HG03196 (cell line): ENCODE measurements at regions not wholly inside any gene's neighbourhood (a gene's known extent, or its start where the extent isn't known, plus 50 kb on each side); places are given as distances from the start of the nearest gene placed in this dataset.

Experiments used
- ATAC-seq: cut with Tn5 transposase; IDR thresholded peaks from one replicate; pipeline ENCODE4 v1.9.1; 2021; ENCODE audit not compliant: unreplicated experiment

DNA sequence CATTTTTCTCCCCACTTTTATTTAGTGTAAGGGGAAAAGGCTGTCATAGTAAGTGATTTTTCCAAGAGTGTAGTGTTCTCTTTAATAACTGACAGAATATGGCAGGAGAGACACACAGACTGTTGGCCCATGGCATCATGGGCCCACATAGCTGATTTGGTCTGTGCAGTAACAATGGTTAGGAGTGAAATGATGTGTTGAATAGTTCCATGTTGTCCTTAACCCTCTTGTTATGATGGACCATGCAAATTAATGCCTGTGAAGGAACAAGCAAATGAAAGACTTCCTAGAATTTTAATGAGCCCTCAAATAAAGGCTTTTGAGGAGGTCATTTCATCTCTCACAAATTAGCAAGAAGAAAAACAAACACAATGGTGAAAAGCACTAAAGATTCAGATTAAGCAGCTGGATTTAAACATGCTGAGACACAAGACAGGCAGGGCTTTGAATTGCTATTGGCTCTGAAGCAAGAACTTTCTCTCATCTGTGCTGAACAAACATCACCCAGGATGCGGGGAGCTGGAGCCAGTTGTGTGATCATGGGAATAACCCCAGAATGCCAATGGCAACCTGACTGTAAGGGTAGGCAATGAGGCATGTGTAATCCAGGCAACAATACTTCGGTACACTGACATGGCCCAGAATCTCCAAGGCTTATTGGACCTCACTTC lies 136.7 kb upstream of the VEPH1 start:
- ATAC-seq: no peak

DNA sequence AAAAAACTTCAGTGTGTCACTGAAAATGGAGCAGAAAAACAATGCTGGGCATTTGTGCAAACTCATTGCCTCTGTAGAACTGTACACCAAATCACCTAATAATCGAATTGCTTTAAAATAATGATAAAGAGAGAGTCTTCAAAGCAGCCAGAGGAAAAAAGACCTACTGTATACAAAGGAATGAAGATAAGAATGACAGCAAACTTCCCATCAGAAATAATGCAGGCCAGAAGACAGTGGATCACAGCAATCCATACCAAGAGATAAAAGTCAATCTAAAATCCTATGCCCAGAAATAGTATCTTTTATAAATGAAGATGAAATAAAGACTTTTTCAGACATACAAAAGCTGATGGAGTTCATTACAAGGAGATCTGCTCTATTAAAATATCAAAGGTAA lies 134.7 kb upstream of the VEPH1 start:
- ATAC-seq: no peak

DNA sequence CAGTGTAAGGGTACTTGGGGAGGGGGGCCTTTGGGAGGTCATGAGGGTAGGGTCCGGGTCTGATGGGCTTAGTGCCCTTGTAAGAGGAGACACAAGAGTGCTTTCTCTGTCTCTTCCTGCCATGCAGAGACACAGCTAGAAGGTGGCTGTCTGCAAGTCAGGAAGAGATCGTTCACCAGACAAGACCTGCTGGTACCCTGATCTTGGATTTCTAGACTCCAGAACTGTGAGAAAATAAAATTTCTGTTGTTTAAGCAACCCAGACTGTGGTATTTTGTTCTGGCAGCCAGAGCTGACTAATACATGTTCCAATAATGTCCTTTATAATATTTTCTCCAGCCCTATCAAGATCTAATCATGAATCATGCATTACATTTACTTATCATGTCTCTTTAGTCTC lies 130.0 kb upstream of the VEPH1 start:
- ATAC-seq: no peak

DNA sequence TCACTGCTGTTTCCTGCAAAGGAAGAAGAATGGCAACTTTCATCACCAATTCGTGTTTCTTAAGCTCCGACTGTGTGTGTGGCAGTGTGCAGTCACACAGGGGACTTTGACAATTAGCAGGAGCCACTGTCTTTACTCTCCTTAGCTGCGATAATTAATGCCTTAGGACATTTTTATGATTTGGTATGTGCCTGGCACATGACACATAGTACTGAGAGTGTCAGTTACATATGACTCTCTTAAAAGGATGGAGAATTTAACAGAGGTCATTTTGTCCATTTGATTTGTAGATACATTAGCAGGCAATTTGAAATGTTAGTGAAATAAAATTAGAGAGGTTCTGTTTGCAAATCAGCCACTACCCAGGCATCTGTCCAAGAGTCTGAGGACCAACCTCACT lies 128.9 kb upstream of the VEPH1 start:
- ATAC-seq: no peak

GRCh38 chr3:157631478-157631877 lies 128.3 kb upstream of the VEPH1 start:
- no peak for ATAC-seq

DNA sequence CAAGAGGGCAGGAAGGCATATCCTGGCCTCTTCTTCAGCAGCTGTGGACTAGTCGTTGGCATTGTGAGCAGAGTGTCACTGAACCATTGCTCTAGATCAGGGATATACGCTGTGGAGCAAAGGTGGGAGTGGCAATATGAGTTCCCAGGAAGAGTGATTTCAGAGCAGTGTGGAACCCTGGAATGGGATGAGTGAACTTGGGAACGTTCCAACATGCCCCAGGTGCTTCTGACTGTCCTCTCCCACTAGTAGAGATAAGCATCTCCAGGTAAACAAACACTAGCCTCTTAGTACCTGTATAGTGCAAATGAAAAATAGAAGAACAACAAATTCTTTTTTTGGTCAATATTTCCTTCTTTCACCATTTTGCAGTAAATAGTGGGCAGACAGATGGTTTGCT lies 123.6 kb upstream of the VEPH1 start:
- no peak for ATAC-seq

DNA sequence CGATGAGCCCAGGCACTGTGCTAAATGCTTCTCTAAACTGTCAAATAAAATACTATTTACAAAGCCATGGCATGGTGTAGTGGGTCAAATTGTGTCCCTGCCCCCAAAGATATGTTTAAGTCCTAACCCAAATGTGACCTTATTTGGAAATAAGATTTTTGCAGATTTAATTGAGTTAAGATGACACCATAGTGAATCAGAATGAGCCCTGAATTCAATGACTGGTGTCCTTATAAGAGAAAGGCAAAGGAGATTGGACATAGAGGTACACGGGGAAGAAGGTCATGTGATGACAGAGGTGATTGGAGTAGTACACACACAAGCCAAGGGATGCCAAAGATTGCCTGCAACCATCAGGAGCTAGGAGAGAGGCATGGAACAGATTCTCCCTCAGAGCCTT lies 121.6 kb upstream of the VEPH1 start:
- no peak for ATAC-seq

DNA sequence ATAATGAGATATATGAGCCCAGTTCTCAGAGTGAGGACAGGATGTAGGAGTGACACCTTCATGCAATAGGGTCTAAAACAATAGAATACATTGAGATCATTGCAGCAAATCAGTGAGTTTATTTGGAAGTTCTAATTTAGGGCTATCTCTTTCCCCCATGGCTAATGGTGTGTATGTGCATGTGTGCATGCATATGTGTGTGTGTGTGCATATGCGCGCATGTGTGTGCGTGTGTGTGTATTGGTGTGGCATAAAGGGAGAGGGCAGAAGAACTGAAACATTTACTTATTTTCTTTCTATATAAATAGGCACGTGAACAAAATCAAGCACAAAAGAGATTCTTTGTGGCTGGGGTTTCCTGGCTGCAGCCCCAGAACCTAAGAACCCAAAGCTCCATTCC lies 115.7 kb upstream of the VEPH1 start:
- no peak for ATAC-seq

DNA sequence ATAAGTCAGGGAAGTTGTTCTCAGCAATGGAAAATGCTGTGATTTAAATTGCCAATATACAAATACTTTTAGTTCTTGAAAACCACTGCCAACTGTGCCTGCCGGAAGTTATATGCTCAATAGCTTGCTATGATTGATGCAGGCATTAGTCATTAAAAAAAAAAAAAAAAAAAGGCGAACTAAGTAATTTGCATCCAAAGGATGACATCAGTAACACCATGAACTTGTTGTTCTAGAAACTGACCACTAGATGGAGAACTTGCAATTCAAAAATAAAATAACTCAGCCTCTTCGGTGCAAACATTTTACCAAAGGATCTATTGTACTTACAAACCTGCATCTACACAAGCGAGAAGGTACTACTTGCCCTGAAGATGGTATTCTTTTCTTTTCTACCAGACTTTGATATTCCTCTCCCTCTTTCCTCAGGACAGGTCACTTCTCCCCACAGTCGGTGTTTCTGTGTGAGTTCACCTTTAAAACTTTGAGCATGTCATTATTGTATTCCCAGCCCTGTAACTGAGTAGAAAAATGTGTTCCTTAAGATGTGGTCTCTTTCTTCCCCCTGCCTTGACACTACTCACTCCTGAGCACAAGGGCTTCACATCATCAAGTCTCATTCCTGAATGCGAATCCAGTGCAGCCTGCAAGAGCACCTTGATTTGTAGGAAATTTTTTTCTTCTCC lies 115.0 kb upstream of the VEPH1 start:
- ATAC-seq: peak; percentile 73

DNA sequence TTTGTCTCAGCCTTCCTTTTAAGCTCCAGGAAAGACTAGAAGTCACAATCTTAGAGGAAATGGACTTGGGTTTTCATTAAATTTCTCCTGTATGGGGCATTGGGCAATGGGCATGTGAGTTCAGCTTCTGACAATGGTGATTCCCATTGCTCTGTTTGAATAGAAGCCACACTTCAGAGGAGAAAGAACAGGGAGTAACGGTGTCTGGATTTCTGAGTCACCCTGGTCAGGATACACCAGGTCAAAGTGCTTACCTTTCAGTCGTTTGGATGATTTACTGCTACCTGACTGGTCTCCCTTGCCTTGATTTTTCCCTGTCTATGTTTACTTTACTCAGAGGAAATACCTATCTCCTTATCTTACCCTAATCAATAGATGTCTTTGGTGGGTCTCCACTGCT lies 111.7 kb upstream of the VEPH1 start:
- ATAC-seq: no peak

GRCh38 chr3:157611536-157612076 lies 108.4 kb upstream of the VEPH1 start:
- no peak for ATAC-seq

DNA sequence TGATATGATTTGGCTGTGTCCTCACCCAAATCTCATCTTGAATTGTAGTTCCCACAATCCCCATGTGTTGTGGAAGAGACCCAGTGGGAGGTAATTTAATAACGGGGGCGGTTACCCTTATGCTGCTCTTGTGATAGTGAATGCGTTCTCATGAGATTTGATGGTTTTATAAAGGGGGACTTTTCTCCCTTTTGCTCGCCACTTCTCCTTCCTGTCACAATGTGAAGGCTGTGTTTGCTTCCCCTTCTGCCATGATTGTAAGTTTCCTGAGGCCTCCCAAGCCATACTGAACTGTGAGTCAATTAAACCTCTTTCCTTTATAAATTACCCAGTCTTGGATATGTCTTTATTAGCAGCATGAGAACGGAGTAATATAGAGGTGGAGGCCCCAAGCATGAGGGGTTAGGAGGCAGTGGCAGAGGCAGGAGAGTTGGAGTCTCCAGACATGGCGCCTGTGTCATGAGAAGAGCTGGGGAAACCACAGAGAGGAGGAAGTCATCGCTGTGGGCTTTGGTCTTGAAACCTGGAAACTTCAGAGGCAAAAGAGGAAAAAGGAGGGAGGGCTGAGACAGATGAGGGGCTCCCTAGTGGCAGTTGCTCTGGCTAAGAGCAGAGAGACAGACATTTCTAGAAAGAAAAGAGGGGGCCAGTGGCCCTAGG lies 107.8 kb upstream of the VEPH1 start:
- no peak for ATAC-seq

DNA sequence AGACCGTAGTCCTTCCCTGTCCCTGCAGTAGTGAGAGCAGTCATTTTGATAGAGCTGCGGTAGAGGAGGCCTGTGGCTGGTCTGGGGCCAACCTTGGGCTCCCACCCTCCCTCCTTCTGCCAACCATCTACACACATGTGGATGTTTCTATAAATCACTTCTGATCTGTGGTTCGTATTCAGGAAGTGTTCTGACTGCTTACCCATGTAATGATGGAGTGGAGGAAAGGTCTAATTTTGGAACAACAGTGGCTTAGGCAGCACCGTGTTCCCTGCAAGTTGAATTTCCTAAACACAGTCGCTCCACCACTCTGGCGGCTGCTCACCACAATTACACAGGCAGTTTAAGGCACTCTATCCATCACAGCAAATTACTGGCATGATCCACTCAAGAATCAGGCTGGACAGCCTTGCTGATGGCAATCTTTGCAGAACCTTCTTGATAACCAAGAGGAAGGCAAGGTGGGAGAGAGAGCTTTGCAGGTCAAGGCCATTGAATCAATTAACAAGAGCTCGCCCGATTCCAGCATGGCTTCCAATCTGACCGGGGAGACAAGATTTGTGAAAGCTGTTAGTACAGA lies 104.7 kb upstream of the VEPH1 start:
- no peak for ATAC-seq

DNA sequence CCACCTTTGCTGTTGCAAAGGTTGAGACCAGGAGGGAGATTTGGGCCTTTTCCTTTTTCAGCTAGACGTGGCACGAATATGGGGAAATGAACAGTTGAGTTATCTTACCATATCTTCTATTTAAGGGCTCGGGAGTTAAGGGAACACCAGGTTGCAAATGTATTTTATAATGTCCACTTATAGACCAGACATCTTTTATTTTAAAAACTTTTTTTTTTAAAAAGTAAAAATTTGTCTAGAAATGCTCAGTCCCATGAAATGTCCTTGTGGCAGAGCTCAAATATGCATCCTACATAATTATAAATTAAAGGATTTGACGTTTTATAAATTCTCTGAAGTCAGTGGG lies 103.6 kb upstream of the VEPH1 start:
- no peak for ATAC-seq

DNA sequence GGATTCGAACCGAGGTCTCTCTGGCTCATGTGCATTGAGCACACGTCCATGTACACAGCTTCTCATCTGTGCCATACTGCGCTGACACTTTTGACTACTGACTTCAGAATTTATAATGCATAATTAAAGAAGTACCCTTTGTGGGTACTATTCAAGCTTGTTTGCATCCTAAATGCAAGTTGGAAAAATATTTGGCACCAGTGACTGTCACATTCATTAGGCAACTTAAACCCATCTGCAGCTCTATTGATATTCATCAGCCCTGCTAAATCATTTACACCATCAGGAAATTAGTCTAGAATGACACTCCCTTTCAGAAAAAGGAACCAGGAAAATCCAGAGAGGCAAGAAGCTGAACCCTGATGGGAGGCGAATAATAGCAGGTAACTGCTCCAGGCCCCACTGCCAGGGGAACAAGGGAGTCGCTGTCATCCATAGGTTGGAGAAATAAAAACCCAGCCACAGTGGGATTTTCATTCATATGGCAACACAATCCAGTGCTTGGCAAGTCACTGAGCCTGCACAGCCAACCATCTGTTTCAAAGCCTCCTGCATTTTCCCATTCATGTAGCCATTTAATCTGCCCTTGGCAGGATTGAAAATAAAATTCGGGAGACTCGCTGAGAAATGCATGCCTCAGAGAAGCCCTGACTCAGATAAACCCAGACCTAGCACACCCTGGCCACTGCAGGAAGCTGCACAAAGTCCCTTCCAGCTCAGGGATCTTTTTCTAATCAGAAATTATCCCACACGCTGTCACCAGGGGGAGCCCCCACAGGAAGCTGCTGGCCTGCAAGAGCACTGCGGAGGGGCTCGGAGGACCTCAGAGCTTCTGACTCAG lies 103.0 kb upstream of the VEPH1 start:
- peak; percentile 96 for ATAC-seq

DNA sequence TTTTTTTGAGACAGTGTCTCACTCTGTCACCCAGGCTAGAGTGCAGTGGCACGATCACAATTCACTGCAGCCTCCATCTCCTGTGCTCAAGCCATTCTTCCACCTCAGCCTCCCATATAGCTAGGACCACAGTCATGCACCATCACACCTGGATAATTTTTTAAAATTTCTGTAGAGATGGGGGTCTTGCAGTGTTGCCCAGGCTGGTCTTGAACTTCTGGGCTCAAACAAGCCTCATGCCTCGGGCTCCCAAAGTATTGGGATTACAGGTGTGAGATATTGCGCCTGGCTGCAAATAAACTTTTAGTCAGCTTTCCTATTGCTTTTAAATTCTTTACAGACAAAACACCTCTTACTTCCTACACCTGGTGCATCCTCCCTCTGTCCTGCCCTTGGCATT lies 102.1 kb upstream of the VEPH1 start:
- ATAC-seq: no peak

- ATAC-seq: no peak
Measured at GRCh38 chr3:157602424-157602823, 99.2 kb upstream of the VEPH1 start.

DNA sequence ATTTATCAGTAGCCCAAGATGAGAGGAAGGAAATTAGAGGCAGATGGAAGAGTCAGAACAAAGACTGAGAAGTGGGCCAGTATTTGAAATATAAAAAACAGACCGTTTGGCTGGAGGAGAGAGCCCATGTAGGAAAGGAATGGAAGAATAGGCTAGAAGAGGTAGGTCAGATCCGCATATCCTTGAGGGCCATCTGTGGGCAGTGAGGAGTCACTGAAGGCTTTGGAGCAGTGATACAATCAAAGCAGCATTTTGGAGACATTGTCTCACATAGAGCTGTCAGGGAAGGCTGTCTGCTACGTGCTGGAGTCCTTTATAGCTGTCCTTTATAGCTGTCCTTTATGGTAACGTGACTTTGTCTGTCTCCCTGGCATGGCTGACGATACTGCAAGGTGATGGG lies 92.0 kb upstream of the VEPH1 start:
- ATAC-seq: no peak

DNA sequence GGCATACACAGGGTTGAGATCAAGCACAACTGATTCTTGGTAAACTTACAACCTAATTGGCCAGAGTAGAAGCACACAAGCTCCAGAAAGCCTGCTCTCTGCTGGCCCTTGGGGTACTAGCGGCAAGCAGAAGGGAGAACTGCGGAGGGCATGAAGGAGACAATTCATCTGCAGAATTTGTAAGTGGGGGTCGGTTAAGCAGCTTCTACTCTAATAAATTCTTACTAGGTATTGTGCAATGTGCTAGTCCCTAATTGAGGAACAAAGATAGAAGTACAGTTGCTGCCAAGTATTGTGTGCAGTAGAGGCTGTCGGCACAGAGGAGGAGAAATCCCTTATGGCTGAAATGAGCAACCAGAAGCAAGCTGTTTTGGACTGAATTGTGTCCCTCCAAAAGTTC lies 91.2 kb upstream of the VEPH1 start:
- no peak for ATAC-seq

DNA sequence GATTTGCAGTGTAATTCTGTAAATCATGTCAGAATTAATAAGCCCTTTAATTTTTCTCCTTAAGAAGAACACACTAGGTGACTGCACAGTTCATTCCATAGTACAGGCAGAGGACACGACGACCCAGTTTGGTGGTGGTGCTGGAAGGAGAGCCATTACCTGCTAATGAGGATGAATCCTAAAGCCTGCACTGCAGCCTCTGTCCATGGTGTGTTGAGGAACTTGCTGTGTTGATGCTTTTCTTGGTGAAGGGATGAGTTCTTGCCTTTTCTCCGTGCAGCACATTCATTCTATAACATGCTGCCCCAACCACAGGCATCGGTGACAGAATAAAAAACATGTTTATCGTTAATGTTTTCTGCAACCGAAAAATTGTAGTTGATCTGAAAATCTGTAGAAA lies 89.6 kb upstream of the VEPH1 start:
- ATAC-seq: no peak

- no peak for ATAC-seq
Measured at GRCh38 chr3:157590273-157590672, 87.1 kb upstream of the VEPH1 start.
